Body of pancreas (tissue), 4 donors: ENCODE measurements at regions not wholly inside any gene's neighbourhood (a gene's known extent, or its start where the extent isn't known, plus 50 kb on each side); places are given as distances from the start of the nearest gene placed in this dataset. TPM values are rescaled to one million over a fixed set of nuclear protein-coding genes. Genes with fewer than 3 reads are reported as not detected.

Source experiments
- ATAC-seq: fragments of 150-250 bp; one replicate; pipeline ENCODE4 v1.9.1; 2016
- DNase-seq, 4 donors: peaks; one replicate each; pipeline ENCODE4 v3.0.0-alpha.2; 2019
- H3K27ac ChIP-seq, 4 donors: fragments of 200-600 bp; sonication (generic); 1 replicate in 3 of 4; 2 replicates in 1 of 4; pipeline versions ENCODE4 v1.5.1 to v1.6.1; 2016 to 2019; ENCODE audit warnings: mild to moderate bottlenecking in 1 of 4, mixed read lengths in 1 of 4, moderate library complexity in 1 of 4
- H3K27me3 ChIP-seq, 2 donors: fragments of 200-600 bp; sonication (generic); one replicate each; pipeline ENCODE4 v1.6.0; 2016; ENCODE audit warnings: mild to moderate bottlenecking in 1 of 2
- H3K36me3 ChIP-seq, 2 donors: fragments of 200-600 bp; sonication (generic); replicated peaks in 1 of 2; 2 replicates each; pipeline ENCODE4 v1.5.1; 2016; ENCODE audit warnings: low read depth in 2 of 2; ENCODE audit not compliant: insufficient read depth in 1 of 2
- H3K4me1 ChIP-seq: fragments of 200-600 bp; sonication (generic); one replicate; pipeline ENCODE4 v1.6.0; 2016
- H3K4me3 ChIP-seq, 2 donors: fragments of 200-600 bp; sonication (generic); 1 replicate in 1 of 2; 2 replicates in 1 of 2; pipeline ENCODE4 v1.5.1; 2016 to 2019
- H3K9me3 ChIP-seq, 3 donors: fragments of 200-600 bp; sonication (generic); 1 replicate in 2 of 3; 2 replicates in 1 of 3; pipeline ENCODE4 v1.5.1; 2016
- POLR2A ChIP-seq, 3 donors: fragments of 450-650 bp; IDR thresholded peaks; one replicate each; pipeline ENCODE4 v1.6.1; 2016; ENCODE audit warnings: antibody characterized with exemption in 3 of 3, mild to moderate bottlenecking in 2 of 3
- WGBS, 2 donors: methylation state at CpG; one replicate each; pipeline ENCODE4 v1.1.5; 2017; 5-methylcytosine and 5-hydroxymethylcytosine counted together
- intact Hi-C: fragments of 100-400 bp; cut with DNase I; formaldehyde crosslinking; loops from one replicate; pipeline ENCODE4 v1.15.1; 2023
- small RNA-seq: library from RNA; depleted of rRNA; stranded (forward); fragments of <200 nt; gene quantifications from one replicate; pipeline ENCODE3, GENCODE V24; 2016
- TF ChIP-seq, protein P1 (sequence below), 7 experiments: fragments of 450-650 bp in 4 of 7; fragments of 200-600 bp in 3 of 7; sonication (generic) in 3 of 7; IDR thresholded peaks; one replicate each; pipeline ENCODE4 v1.5.1; 2016 to 2019; ENCODE audit warnings: antibody characterized with exemption in 7 of 7

DNA sequence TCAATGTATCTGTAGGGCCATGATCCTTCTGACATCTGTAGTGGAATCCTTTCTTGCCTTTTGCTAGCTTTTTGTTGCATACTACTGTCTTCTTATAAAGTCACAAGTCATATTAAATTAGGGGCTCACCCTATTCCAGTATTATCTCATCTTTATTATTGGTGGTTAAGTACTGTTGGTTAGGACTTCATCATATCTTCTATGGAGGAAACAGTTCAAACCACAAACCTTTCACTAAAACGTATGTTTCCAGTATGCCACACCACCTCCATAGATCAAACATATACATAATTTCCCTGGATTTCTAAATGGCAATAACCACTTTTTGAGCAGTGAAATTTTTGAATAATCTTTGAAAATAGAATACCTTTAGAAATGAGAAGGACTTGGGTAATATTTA, 62.8 kb upstream of the PCDH9 start:
- H3K27me3 ChIP-seq = no peaks in the 10 kb centered on the region
- intact Hi-C loops = no loop called here
- 42 to 55% methylated on average over 1 of the region's 1 CpG for WGBS, 2 donors
- H3K4me3 ChIP-seq = no peak overlapping the region
- TF ChIP-seq, protein P1, sequence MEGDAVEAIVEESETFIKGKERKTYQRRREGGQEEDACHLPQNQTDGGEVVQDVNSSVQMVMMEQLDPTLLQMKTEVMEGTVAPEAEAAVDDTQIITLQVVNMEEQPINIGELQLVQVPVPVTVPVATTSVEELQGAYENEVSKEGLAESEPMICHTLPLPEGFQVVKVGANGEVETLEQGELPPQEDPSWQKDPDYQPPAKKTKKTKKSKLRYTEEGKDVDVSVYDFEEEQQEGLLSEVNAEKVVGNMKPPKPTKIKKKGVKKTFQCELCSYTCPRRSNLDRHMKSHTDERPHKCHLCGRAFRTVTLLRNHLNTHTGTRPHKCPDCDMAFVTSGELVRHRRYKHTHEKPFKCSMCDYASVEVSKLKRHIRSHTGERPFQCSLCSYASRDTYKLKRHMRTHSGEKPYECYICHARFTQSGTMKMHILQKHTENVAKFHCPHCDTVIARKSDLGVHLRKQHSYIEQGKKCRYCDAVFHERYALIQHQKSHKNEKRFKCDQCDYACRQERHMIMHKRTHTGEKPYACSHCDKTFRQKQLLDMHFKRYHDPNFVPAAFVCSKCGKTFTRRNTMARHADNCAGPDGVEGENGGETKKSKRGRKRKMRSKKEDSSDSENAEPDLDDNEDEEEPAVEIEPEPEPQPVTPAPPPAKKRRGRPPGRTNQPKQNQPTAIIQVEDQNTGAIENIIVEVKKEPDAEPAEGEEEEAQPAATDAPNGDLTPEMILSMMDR (IDR thresholded peaks at IDR 0.05) = no peak
- TF ChIP-seq POLR2A (IDR thresholded peaks at IDR 0.05) = no peak
- DNase-seq = no peak
- no peaks in the 10 kb centered on the region for H3K4me1 ChIP-seq
- ATAC-seq = no peak
- no peaks in the 10 kb centered on the region for H3K36me3 ChIP-seq
- no peak overlapping the region for H3K27ac ChIP-seq
- H3K9me3 ChIP-seq = no peaks in the 10 kb centered on the region

DNA sequence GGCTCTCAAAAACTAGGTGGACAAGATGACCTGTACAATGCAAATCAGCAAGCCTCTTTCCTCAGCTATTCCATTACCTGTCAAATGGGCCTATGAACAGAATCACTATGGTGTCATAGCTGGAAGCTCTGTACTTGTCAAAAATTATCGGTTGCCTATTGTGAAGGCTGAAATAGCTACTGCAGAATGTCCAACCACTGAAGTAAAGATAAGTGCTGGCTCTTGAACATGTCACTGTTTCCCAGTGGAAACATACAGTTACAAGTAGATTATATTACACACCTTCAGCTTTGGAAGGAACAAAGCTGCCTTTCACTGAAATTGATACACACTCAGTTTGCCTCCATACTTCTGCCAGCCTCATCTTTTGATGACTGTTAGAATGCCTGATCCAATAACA, 55.5 kb upstream of the PCDH9 start:
- H3K4me1 ChIP-seq = no peaks in the 10 kb centered on the region
- H3K27ac ChIP-seq = no peak overlapping the region
- H3K36me3 ChIP-seq = no peaks in the 10 kb centered on the region
- H3K4me3 ChIP-seq = no peak overlapping the region
- no peaks in the 10 kb centered on the region for H3K9me3 ChIP-seq
- WGBS, 2 donors = 80 to 88% methylated on average over 1 of the region's 1 CpG
- intact Hi-C loops = no loop called here
- H3K27me3 ChIP-seq = no peaks in the 10 kb centered on the region
- no peak for DNase-seq
- no peak for ATAC-seq
- no peak for TF ChIP-seq POLR2A (IDR thresholded peaks at IDR 0.05)
- TF ChIP-seq, protein P1 (IDR thresholded peaks at IDR 0.05) = no peak

DNA sequence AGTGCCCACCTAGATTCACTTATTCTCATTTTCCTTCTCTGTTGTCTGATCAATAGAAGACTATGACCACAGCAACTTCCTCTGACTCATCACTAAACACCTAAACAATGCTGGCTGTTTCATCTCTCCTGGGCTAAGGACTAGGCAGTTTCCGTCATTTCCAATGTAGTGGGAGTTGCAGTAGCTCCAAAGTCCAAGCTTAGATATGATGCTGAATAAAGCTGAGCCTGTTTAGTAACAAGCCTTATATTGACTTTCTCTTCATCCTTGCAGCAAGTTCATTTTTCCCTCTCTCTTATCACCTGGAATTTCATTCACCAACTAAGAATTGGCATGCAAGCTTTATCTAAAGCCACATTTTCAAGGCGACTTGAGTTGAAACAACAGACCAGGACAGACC, 53.5 kb upstream of the PCDH9 start:
- intact Hi-C loops = no loop called here
- Histone ChIP-seq H3K4me3 (no peak overlapping the region), H3K9me3 (no peaks in the 10 kb centered on the region), H3K36me3 (no peaks in the 10 kb centered on the region), H3K27ac (no peak overlapping the region), H3K27me3 (no peaks in the 10 kb centered on the region), H3K4me1 (no peaks in the 10 kb centered on the region)
- DNase-seq (no peak), ATAC-seq (no peak)
- 15 to 40% methylated on average over 2 of the region's 2 CpGs for WGBS, 2 donors
- no peak for TF ChIP-seq POLR2A (IDR thresholded peaks at IDR 0.05)

DNA sequence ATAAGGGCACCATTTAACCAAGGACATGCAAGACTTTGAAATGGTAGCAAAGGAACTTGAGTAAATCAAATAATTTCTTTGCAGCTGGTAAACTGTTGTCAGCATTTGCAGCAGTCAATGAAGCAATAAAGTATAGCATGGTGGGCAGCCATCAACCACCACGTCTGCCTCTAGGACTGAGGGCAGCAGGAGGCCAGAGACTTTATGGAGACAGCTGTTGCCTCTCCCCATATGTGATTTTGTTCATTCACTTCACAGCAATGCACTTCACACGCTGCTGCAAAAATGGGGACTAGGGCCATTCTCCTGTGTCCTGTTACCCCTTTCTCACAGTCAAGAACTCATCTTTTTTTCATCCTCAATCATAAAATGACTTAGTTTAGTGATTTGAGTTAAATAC, 51.3 kb upstream of the PCDH9 start:
- no peak for ATAC-seq
- Histone ChIP-seq H3K4me3 (no peak overlapping the region), H3K4me1 (no peaks in the 10 kb centered on the region), H3K27me3 (no peaks in the 10 kb centered on the region), H3K27ac (no peak overlapping the region), H3K9me3 (no peaks in the 10 kb centered on the region), H3K36me3 (no peaks in the 10 kb centered on the region)
- 47 to 55% methylated on average over 2 of the region's 2 CpGs for WGBS, 2 donors
- DNase-seq = no peak
- intact Hi-C loops = no loop called here
- no peak for TF ChIP-seq POLR2A (IDR thresholded peaks at IDR 0.05)
- TF ChIP-seq, protein P1 (IDR thresholded peaks at IDR 0.05) = no peak

Small RNA genes lying in the stretch of these regions (small RNA-seq; reads per million reads assigned to genes)
- gene RN7SL761P (not detected), gene RPL37P21 (not detected), gene RPS3AP52 (not detected), gene SNRPFP3 (not detected)
